NOMO-1 treated with DMSO at 0.1 percent for 48 hours (cell line): ENCODE measurements at regions not wholly inside any gene's neighbourhood (a gene's known extent, or its start where the extent isn't known, plus 50 kb on each side); places are given as distances from the start of the nearest gene placed in this dataset.
"Not testable (repeated sequence)": the region's sequence is repeated elsewhere in the genome, so short reads cannot be mapped to it uniquely, and the experiment has no call there.

Experiments
- DNase-seq: peaks from one replicate; lab custom pipeline; 2025; ENCODE audit not compliant: unreplicated experiment; lab: John Stamatoyannopoulos, UW

GRCh38 chr7:51847461-51848134, 531.0 kb upstream of the COBL start:
- no peak for DNase-seq

GRCh38 chr7:51839130-51839529, 522.5 kb upstream of the COBL start:
- not testable (repeated sequence) for DNase-seq

GRCh38 chr7:51827631-51828030, 511.0 kb upstream of the COBL start:
- no peak for DNase-seq

- no peak for DNase-seq
Observed at GRCh38 chr7:51824050-51824449, 507.4 kb upstream of the COBL start.

GRCh38 chr7:51823437-51823836, 506.8 kb upstream of the COBL start:
- DNase-seq = no peak

- DNase-seq = no peak
Observed at GRCh38 chr7:51817694-51818225, 501.2 kb upstream of the COBL start.

- not testable (repeated sequence) for DNase-seq
Observed at GRCh38 chr7:51805783-51806431, 489.3 kb upstream of the COBL start.

- no peak for DNase-seq
Observed at GRCh38 chr7:51802718-51803117, 486.1 kb upstream of the COBL start.

- DNase-seq = no peak
Observed at GRCh38 chr7:51797371-51797770, 480.8 kb upstream of the COBL start.

- no peak for DNase-seq
Observed at GRCh38 chr7:51792796-51793195, 476.2 kb upstream of the COBL start.

- no peak for DNase-seq
Observed at GRCh38 chr7:51789489-51789888, 472.9 kb upstream of the COBL start.

GRCh38 chr7:51786284-51786683, 469.7 kb upstream of the COBL start:
- no peak for DNase-seq

- no peak for DNase-seq
Observed at GRCh38 chr7:51785876-51786275, 469.3 kb upstream of the COBL start.

- peak; percentile 22 for DNase-seq
Observed at GRCh38 chr7:51785171-51785570, 468.6 kb upstream of the COBL start.

GRCh38 chr7:51783241-51783640, 466.6 kb upstream of the COBL start:
- no peak for DNase-seq

- no peak for DNase-seq
Observed at GRCh38 chr7:51778121-51778520, 461.5 kb upstream of the COBL start.

- no peak for DNase-seq
Observed at GRCh38 chr7:51774178-51774577, 457.6 kb upstream of the COBL start.

GRCh38 chr7:51772190-51772589, 455.6 kb upstream of the COBL start:
- DNase-seq = no peak

- DNase-seq = no peak
Observed at GRCh38 chr7:51764976-51765375, 448.4 kb upstream of the COBL start.

GRCh38 chr7:51759985-51760384, 443.4 kb upstream of the COBL start:
- no peak for DNase-seq

- no peak for DNase-seq
Observed at GRCh38 chr7:51757960-51758359, 441.4 kb upstream of the COBL start.

GRCh38 chr7:51732951-51733350, 416.3 kb upstream of the COBL start:
- DNase-seq = peak; percentile 19

- DNase-seq = no peak
Observed at GRCh38 chr7:51732116-51732515, 415.5 kb upstream of the COBL start.
